Fibroblast of skin of abdomen (primary cell): ENCODE measurements at regions not wholly inside any gene's neighbourhood (a gene's known extent, or its start where the extent isn't known, plus 50 kb on each side); places are given as distances from the start of the nearest gene placed in this dataset.

Experiments used
- DNase-seq: peaks from one replicate; pipeline ENCODE4 v3.0.0-alpha.2; 2013

DNA sequence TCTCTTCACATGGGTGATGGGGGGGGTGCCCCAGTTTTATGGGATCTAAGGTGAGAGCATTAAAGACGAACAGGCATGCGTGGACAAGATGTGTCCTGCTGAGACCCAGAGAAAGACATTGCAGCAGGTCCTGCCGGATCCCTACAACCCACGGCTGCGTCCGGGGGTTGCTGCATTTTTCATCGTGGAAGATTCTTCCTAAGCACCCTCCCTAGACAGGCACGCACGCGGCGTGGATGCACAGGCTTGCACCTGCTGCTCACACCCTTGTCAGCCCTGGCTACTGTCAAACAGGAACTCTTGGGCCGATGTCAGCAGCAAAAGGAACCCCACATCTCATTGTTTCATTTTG lies 280.6 kb upstream of the RTL1 start:
- no peak for DNase-seq

DNA sequence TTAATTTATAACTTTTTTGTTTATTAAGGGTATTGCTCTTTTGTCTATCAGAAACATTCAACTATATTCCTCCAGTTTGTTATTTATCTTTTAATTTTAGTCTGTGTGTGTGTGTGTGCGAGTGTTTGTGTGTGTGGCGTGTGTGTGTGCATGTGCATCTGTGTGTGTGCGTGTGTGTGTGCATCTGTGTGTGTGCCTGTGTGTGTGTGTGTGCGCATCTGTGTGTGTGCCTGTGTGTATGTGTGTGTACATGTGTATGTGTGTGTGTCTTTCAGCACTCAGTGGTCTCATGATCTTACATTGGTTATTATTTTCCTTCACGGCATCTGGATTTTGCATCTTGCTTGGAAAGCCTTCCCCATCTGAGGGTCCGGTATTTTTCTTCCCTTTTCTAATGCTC lies 281.1 kb upstream of the RTL1 start:
- DNase-seq = no peak

DNA sequence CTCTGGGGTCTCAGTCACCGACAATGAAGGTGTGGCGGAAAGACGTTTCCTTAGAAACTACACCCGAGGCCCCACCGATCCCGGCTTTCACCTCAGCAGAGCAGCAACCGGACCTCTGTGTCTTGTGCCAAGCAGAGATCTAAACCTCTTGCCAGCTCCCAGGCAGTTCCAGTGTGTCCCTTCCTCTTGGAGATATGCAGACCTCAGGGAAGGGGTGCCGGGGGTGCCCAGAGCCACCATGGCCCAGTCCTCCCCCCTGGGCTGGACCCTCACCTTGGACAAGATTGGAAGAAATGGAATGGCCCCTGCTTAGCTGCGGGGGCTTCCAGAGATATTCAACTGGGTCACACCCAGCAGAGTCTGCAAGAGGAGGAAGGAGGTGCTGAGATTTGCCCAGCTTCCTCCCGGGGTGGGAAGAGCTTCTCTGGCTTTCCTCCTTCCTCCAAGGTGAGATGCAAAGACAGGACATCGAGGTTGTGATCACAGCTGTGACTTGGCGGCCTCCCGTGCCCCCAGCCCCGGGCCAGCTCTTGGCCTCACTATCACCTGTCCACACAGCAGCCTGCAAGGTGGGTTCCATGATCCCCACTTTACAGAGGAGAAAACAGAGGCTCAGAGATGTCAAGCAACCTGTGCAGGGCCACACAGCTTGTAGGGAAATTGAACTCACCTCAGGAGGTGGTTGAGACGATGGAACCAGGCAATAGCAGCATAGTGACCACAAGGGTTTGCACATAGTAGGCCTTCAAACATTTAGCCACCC lies 281.7 kb upstream of the RTL1 start:
- no peak for DNase-seq

DNA sequence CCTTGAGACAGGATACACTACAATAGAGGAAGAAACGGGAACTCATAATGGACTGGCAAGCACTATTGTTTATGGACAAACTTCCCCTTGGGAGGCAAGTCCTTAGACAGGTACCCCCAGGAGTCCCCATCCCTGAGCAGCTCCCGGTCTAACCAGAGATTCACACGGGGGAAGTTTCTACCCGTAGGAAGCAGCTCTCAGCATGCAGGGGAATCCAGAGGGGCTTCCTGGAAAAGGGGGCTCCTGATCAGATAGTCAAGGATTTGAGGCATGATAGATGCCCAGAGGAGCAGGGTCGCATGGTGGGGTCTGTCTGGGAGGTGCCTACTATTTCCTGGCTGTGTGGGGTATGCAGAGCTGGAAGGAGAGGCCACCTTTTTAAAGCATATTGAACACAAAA lies 282.4 kb upstream of the RTL1 start:
- no peak for DNase-seq

DNA sequence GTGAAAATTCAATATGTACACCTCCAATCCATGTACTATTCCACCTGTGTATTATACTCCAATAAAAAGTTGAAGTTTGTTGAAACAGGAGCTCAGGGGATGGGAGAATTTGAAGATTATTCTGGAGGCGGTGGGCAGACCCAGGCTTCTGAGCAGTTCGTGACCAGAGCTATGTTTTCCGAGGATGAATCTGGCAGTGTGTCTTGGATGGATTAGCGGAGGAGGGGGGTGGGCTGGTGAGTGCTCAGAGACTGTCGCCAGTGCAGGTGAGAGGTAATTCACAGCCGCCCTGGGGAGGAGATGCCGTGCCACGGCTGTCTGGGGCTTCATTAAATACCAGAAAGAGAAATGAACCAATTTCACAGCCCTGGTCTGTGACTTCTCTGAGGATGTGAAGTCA lies 283.0 kb upstream of the RTL1 start:
- no peak for DNase-seq

DNA sequence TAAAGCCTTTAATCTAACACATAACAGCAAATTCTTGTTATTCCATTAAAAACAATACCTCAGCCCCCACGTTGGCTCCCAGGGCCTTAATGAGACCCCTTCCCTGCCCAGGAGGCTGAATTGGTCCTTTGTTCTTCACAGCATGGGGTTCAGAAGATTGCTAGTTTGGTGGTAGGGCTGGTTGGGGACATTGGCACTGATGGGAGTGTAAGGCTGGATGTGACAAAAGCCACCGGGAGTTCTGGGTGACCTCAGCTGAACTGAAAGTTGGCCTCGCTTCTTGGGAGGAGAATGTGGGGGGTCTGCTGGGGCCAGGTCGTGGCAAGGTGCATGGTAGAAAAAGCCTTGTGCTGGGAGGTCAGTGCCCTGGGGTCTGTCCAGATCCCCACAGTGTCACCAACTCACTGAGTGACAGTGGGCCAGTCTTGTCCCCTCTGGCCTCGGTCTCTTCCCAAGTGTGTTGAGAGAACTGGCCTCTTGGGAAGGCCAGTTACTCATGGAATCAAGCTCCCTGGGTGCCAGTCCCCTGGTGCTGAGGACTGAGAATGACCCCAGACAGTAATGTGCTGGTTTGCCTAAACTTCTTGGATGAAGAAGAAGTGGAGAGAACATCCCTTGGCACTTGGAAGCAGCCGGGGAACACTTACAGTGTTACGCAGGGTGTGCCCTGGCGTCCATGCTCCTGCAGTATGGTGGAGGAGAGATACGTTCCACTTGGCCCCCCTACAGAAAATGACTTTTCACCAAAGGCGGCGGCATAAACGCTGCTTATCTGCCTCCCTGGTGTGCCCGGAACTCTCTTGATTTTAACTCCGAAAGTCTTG lies 283.7 kb upstream of the RTL1 start:
- DNase-seq = no peak

DNA sequence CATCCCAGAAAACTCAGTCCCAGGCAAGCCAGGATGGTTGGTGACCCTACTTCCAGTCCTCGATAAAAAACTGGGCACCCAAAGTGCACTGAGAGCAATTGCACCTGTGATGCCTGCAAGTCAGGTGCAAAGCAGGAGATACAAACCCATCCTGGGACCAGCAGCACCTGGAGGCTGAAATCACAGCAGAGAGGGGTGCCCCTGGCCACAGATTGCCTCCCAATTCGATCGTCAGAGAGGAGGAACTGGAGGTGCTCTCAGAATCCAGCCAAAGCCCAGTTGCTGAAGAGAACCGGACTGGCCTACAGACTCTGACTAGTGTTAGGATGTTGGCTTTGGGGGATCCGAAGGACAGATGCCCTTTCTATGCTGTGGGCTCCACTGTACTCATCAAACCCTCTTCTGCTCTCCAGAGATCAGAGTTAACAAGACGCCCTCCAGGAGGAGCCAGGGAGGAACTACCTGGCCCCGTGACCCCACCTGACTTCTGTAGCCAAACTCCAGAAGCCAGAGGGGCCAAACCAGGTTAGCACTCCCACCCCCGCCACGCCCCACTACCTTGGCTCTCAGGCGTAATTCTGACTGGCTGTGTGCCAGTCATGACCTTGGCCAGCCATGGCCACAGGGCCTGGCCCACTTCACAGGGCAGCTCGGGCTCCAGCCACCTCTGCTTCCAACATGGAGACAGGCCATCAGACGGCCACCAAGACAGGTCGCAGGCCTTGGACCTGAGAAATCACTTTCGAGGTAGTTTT lies 284.5 kb upstream of the RTL1 start:
- no peak for DNase-seq

DNA sequence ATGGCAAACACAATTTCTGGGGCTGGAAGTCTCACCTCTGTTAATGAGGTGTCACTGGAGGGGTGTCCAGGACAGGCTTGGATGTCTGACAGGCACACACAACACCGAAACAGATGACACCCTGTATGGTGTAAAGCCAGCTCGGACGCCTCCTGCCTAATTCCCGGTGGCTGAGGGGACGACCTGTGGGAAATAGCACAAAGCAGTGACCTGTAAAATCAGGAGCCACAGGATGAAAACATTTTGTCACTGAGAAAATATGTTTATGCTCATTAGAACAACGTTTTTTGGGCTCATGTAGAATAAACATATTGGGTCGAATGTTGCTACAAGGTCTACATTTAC lies 285.0 kb upstream of the RTL1 start:
- no peak for DNase-seq

DNA sequence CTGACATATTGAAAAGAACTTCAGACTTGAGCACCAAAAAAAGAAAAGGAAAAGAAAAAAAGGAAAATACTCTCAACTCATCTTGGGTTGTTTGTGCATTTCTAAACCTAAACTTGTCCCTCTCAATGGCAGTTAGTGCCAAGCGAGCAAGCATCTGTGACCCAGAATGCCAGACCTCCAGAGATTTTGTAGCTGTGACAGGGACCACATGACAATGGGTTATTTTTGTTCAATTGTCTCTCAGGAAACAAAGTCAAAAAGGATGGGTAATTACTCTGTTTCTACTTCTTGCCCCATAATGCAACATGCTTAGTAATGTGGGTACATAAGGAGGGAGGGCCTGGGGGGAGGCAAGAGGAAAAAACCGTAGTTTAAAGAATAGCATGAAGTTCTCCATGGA lies 285.7 kb upstream of the RTL1 start:
- DNase-seq = no peak

DNA sequence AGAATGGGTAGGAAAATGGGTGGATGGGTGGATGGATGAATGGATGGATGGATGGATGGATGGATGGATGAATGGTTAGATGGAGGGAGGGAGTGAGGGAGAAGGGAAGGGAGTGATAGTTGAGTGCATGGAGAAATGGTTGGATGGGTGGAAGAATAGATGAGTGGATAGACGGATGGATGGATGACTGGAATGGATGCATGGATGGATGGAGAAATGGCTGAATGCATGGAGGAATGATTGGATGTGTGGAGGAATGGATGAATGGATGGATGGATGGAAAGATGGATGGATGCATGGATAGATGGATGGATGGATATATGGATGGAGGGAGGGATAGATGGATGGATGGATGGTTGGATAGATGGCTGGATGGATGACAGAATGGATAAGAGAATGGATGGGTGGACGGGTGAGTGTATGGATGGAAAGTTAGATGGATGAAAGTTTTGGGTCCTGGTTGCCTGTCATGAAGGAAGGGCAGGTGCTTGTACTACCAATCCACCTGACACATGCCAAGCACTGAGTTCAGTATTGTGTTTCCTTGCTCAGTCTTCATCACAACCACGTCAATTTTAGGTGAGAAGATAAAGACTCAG lies 286.5 kb upstream of the RTL1 start:
- no peak for DNase-seq

DNA sequence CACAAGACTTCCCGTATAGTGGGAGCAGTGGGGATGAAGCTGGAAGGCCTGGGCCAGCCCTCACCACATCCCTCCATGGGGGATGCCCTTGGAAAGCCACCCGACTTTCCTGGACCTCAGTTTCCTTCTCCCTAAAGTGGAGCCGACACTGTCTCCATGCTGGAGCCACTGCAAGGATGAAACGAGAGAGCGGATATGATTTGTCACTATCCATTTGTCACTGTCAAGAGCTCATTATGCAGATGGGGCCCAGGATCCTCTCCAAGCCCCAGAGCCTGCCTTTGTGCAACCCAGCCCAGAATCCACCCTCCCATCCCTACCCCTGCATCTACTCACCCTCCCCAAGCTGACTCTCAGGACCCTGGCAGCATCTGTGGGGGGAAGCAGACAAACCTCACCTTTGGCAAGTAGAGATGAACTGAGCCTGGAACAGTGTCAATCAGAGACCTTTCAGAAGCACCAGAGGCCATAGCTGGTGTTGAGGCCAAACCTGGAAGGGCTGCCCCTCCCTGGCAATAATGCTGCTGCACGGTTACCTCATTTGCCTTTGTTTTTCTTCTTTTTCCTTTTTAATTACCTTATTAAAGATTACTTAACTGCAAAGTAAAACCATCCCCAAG lies 287.7 kb upstream of the RTL1 start:
- DNase-seq = no peak

DNA sequence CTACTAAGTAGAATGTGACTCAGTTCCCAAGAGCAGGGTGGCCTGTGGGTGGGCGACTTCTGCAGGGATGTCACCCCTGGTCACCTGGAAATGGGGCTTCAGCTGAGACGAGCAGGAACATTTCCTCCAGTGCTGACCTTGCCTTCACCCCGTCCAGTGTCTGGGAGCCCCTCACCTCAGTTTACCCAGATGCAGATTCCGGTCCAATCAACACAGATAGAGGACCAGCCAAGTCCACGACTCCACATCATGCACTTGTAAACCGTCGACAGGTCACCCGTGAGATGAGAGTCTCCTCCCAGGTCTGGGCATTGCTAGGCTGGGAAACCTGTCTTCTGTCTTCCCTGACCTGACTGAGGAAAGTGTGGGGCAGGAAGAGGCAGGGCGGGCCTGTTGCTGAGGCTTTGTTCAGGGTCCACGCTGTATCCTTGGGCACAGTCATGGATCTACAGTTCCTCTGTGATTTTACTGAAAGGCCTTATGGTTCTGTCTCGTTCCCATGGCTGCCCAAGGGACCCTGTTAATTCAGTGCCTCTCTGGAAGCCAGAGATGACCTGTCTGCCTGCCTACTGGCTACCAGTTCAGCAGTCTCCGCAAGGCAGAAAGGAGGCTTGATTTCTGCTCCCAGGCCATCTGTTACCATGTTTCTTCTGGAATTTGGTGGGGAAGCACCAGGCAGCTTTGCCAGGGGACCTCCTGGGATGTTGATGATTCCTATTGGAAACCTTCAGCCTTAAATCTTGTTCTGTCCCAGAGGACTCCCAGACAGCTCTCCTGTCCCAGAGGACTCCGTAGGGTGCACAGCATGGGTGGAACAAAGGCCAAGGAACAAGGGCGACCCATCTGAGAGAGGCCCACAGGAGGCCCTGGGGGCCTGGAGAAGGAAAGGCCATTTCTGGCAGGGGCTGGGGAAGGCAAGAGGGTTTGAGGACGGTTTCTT lies 288.5 kb upstream of the RTL1 start:
- no peak for DNase-seq

DNA sequence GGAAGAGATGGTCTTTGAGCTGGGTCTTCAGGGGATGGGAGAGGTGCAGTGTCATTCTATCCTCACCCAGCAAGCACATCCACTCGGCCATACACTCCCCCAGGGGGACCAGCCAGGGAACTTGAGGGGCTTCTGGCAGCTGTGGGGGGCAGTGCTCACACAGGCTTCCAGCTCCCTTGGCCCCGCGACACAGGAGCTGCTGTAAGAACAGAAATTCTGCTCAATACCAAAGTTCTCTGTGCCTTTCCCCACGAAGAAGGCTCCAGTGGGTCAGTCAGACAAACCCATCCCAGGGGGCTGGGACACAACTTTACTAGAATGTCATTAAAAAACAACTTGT lies 289.1 kb upstream of the RTL1 start:
- DNase-seq = no peak

DNA sequence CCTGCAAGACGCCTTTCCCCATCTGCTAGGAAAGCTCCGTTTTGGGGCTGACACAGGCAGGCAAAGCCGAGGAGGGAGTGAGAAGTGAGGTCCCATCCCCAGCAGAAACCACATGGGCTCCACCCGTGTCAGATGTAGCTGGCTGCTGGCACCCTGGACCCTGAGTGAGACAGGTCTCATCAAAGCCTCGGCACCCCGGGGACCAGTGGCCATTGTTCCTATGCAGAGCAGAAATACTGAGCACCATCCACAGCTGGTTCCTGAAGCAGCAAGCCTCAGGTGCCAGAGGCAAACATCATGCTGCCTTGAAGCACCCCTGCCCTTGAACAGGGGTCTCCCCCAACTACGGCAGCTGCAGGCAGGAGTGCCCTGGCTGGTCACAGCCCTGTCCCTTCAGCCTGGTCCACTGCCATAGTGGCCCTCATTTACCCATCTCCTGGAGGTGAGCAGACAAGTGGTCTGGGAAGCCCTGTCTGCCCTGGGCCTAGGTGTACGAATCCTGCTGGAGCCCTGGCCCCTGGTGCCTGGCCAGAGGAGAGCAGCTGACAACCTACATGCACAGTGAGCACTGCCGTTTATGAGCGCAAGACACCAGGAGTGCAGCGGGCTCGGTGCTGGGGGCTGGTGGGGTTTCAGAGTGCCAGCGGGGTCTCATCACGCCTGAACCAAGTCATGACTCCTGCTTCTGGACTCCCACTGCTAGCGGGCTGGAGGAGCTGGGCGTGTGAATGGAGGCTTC lies 289.8 kb upstream of the RTL1 start:
- DNase-seq = no peak

DNA sequence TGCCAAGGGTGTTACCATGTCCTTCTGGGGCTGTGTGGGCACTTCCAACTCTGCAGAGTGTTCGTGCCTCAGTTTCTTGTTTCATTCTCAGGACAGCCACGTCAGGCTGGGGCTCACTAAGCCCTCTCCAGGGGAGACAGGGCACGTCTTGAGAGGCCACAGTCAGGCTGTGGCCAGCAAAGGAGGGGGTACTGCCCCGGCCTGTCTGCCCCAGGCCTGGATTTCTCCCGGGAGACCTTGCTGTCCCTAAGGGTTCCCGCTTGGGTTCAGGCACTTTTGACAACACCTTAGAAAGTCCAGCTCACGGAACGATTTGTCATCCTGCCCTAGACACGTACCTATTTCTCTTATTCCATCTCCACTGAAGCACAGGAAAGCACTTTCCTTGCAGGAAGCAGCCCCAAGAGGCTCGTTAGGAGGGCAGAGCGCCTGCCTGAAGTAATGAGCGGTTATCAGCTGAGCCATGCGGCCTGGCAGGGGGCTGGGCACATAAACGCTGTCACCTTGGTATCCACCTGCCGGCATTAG lies 290.4 kb upstream of the RTL1 start:
- DNase-seq = no peak

DNA sequence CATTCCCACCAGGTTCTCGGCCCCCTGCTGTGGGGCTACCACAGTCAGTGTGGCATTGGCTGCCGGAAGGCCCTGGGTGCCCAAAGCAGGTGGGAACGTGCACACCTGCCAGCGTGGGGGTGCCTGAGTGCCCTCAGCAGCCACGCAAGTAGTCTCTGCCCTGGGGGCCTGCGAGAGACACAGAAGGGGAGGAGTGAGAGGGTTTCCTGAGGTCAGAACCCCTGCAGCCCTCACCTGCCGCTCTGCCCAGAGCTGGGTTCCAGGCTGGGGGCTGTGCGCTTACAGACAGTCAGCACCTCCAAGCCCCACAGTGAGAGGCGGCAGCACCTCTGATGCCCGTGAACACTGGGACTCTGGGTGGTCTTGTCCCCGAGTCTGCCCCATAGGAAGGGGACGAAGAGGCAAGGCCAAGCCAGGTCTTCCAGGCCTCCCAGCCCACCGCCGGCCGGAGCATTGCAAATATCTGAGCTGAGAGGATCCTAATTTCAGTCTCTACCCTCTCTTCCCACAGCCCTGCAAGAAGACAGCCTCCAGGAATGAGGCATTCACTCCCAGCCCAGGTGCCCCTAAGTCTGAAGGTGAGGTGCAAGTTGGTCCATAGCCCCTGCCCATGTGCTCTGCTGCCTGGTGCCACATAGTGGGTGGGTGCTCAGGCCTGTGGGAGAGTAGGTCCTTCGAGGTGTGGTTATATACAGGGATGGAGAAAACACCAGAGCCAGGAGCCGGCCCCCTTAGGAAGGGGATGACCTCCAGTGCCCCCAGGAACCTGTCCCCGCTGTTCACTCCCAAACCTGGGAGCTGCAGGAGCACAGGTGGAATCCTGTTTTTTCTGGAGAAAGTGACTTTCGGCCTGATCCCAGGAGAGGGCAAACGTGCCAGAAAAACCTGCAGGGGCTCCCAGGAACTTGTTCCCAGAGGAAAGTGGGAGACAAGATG lies 291.1 kb upstream of the RTL1 start:
- DNase-seq = no peak

DNA sequence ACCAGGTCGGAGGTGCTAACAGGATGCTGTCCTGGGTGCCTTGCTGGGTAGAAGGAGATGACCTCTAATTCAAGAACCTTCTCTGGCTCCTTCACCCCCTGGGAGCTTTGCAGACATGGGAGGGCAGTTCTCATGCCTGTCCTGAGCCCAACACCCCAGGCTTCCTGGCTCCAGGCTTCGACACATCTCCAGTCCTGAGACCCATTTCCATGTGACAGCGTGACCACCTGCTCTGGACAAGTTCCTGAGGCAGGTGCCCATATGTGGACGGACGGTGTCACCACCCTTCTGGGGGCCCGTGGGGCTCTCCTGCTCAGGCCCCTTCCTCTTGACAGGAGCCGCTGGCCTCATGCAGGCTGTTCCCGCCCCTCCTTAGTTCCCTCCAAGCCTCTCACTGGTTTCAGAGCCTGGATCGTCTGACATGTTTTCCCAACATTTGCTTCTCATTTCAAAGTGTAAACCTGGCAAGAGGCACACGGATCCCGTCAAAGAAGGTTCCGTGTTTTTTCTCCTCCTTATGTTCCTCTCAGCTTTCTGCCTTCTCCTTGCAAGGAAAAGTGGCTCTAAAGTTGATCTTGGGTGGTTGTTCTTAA lies 291.9 kb upstream of the RTL1 start:
- DNase-seq = no peak

DNA sequence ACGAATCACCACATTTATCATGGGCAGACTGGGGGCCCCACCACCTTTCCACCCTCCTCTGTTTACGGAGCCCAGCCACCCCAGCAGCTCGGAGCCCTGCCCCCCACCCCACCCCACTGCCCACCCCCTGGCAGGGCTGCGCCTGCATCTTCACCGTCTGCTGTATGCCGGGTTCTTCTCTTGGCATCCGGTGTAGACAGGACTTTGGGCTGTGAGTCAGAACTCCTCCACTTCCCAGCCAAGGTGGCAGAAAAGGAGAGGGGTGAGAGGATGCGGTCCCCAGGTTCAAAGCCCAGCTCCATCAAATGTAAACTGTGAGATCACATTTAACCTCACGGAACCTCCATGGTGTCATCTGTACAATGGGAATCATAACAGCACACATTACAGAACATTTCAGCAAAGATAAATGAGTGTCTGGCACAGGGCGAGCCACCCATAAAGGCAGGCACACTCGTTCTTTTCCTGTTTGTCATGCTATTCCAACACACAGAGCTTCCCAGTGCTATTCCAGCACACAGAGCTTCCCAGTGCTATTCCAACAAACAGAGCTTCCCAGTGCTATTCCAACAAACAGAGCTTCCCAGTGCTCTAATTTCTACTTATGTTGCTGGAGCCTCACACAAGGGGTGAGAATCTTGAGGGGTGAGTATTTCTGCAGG lies 292.7 kb upstream of the RTL1 start:
- no peak for DNase-seq
